CD14-positive monocyte (primary cell): ENCODE measurements at regions not wholly inside any gene's neighbourhood (a gene's known extent, or its start where the extent isn't known, plus 50 kb on each side); places are given as distances from the start of the nearest gene placed in this dataset.

ENCODE experiments used
- DNase-seq, 3 donors: peaks; one replicate each; pipeline ENCODE4 v3.0.0-alpha.2; 2011 to 2022
- H2AFZ ChIP-seq: 2 replicates; pipeline ENCODE4 v1.6.0; 2012; ENCODE audit warnings: mild to moderate bottlenecking, low read depth, low read length, inconsistent platforms; ENCODE audit not compliant: insufficient read depth, poor library complexity, severe bottlenecking
- H3K27ac ChIP-seq, 2 donors: 1 replicate in 1 of 2; 2 replicates in 1 of 2; pipeline ENCODE4 v1.5.1; 2012 to 2013; ENCODE audit warnings: low read length in 2 of 2, control low read depth in 1 of 2, inconsistent platforms in 1 of 2, low read depth in 1 of 2, mild to moderate bottlenecking in 1 of 2
- H3K27me3 ChIP-seq, 2 donors: one replicate each; pipeline versions ENCODE4 v1.6.0 to v1.6.1; 2011 to 2013; ENCODE audit warnings: low read length in 2 of 2; ENCODE audit not compliant: control insufficient read depth in 2 of 2, insufficient read depth in 2 of 2
- H3K36me3 ChIP-seq, 2 donors: replicated peaks in 1 of 2; 1 replicate in 1 of 2; 2 replicates in 1 of 2; pipeline versions ENCODE4 v1.5.1 to v1.6.1; 2012 to 2013; ENCODE audit warnings: low read length in 2 of 2, control low read depth in 1 of 2, inconsistent platforms in 1 of 2, mild to moderate bottlenecking in 1 of 2; ENCODE audit not compliant: insufficient read depth in 2 of 2, control insufficient read depth in 1 of 2
- H3K4me1 ChIP-seq, 2 donors: 1 replicate in 1 of 2; 2 replicates in 1 of 2; pipeline versions ENCODE4 v1.5.1 to v1.6.1; 2012 to 2013; ENCODE audit warnings: low read length in 2 of 2, control low read depth in 1 of 2, inconsistent platforms in 1 of 2, mild to moderate bottlenecking in 1 of 2, moderate library complexity in 1 of 2; ENCODE audit not compliant: insufficient read depth in 2 of 2, control insufficient read depth in 1 of 2
- H3K4me2 ChIP-seq: replicated peaks from 2 replicates; pipeline ENCODE3; 2012; ENCODE audit warnings: low read length, moderate library complexity, mild to moderate bottlenecking; ENCODE audit not compliant: poor library complexity, severe bottlenecking; ENCODE audit errors: extremely low read depth
- H3K4me3 ChIP-seq, 3 experiments: fragments of 200-600 bp in 1 of 3; sonication (generic) in 1 of 3; replicated peaks in 1 of 3; 1 replicate in 2 of 3; 2 replicates in 1 of 3; pipeline ENCODE4 v1.5.1; 2011 to 2013; ENCODE audit warnings: low read length in 3 of 3, mild to moderate bottlenecking in 3 of 3, control low read depth in 2 of 3, low read depth in 2 of 3, inconsistent platforms in 1 of 3, moderate library complexity in 1 of 3
- H3K79me2 ChIP-seq: 2 replicates; pipeline ENCODE4 v1.6.0; 2012; ENCODE audit warnings: mild to moderate bottlenecking, control low read depth, inconsistent platforms, low read length, moderate library complexity; ENCODE audit not compliant: insufficient read depth
- H3K9ac ChIP-seq: 2 replicates; pipeline ENCODE4 v1.6.0; 2017; ENCODE audit warnings: low read length, mild to moderate bottlenecking; ENCODE audit not compliant: insufficient read depth, poor library complexity, severe bottlenecking
- H3K9me3 ChIP-seq, 2 donors: replicated peaks in 1 of 2; 1 replicate in 1 of 2; 2 replicates in 1 of 2; pipeline versions ENCODE4 v1.5.1 to v1.6.1; 2012 to 2013; ENCODE audit warnings: low read length in 2 of 2, control low read depth in 1 of 2; ENCODE audit not compliant: control insufficient read depth in 1 of 2, insufficient read depth in 1 of 2
- H4K20me1 ChIP-seq: 2 replicates; pipeline ENCODE4 v1.6.0; 2012; ENCODE audit warnings: mild to moderate bottlenecking, low read length, control low read depth, moderate library complexity; ENCODE audit not compliant: insufficient read depth
- H3K27ac Mint-ChIP-seq, 7 donors: one replicate each; pipeline ENCODE4 v1.8.0; 2020; ENCODE audit warnings: mild to moderate bottlenecking in 7 of 7, mixed read lengths in 7 of 7, moderate library complexity in 6 of 7, inconsistent platforms in 2 of 7
- H3K27me3 Mint-ChIP-seq, 3 donors: one replicate each; pipeline ENCODE4 v1.8.0; 2021 to 2022; ENCODE audit warnings: low read depth in 3 of 3, mild to moderate bottlenecking in 3 of 3, mixed read lengths in 3 of 3, moderate library complexity in 3 of 3, inconsistent platforms in 1 of 3
- H3K36me3 Mint-ChIP-seq, 2 donors: one replicate each; pipeline ENCODE4 v1.8.0; 2020; ENCODE audit warnings: mixed read lengths in 2 of 2, inconsistent platforms in 1 of 2, mild to moderate bottlenecking in 1 of 2
- H3K4me1 Mint-ChIP-seq: one replicate; pipeline ENCODE4 v1.8.0; 2020; ENCODE audit warnings: mild to moderate bottlenecking, mixed read lengths
- H3K4me3 Mint-ChIP-seq, 2 donors: one replicate each; pipeline ENCODE4 v1.8.0; 2020; ENCODE audit warnings: mild to moderate bottlenecking in 2 of 2, mixed read lengths in 2 of 2, moderate library complexity in 1 of 2
- H3K9me3 Mint-ChIP-seq, 7 donors: one replicate each; pipeline ENCODE4 v1.8.0; 2020 to 2022; ENCODE audit warnings: mixed read lengths in 7 of 7, mild to moderate bottlenecking in 6 of 7, moderate library complexity in 6 of 7, inconsistent platforms in 2 of 7
- WGBS: methylation state at CpG from one replicate; pipeline ENCODE4 v1.1.5; 2013; ENCODE audit warnings: missing lambda C conversion rate; ENCODE audit not compliant: insufficient coverage; 5-methylcytosine and 5-hydroxymethylcytosine counted together
- intact Hi-C, 2 donors: fragments of 100-400 bp; cut with micrococcal nuclease; formaldehyde crosslinking; loops; one replicate each; pipeline versions ENCODE4 v1.15.0 to v1.15.1; 2023
- TF ChIP-seq, protein P1 (sequence below): fragments of 200-600 bp; IDR thresholded peaks from one replicate; pipeline ENCODE4 v1.8.0; 2022; ENCODE audit warnings: antibody characterized with exemption, mild to moderate bottlenecking

DNA sequence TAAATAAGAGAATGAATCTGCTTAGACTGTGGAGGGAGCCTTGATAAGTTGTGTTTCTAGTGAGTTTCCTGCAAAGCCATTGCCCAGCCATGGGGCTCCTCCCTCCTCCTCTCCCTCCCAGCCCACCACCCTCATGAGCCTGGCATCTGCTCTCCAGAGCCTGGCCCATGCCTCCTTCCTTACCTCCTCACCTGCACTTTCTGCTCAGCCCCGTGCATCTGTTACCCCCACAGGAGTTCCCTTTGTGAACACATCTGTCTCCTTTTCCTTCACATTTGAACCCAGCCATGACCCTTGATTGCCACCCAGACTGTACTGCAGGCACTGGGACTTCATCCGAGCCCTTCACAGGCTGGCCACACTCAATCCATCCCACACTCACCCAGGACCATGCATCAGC is 395.6 kb downstream of the IRX2 start:
- H3K27ac Mint-ChIP-seq = no peak overlapping the region
- Histone ChIP-seq H3K4me2 (no peak overlapping the region), H3K9me3 (peaks cover 5 to 31% of the 10 kb centered on the region in 2 donors), H3K4me1 (no peaks in the 10 kb centered on the region), H2AFZ (no peak overlapping the region), H3K36me3 (no peaks in the 10 kb centered on the region), H3K27ac (no peak overlapping the region), H3K9ac (no peak overlapping the region), H3K4me3 (no peak overlapping the region), H3K27me3 (no peaks in the 10 kb centered on the region), H4K20me1 (no peaks in the 10 kb centered on the region), H3K79me2 (no peaks in the 10 kb centered on the region)
- H3K4me1 Mint-ChIP-seq = no peaks in the 10 kb centered on the region
- no peak for DNase-seq
- intact Hi-C loops = no loop called here
- no peaks in the 10 kb centered on the region for H3K27me3 Mint-ChIP-seq
- H3K4me3 Mint-ChIP-seq = no peak overlapping the region
- TF ChIP-seq, protein P1, sequence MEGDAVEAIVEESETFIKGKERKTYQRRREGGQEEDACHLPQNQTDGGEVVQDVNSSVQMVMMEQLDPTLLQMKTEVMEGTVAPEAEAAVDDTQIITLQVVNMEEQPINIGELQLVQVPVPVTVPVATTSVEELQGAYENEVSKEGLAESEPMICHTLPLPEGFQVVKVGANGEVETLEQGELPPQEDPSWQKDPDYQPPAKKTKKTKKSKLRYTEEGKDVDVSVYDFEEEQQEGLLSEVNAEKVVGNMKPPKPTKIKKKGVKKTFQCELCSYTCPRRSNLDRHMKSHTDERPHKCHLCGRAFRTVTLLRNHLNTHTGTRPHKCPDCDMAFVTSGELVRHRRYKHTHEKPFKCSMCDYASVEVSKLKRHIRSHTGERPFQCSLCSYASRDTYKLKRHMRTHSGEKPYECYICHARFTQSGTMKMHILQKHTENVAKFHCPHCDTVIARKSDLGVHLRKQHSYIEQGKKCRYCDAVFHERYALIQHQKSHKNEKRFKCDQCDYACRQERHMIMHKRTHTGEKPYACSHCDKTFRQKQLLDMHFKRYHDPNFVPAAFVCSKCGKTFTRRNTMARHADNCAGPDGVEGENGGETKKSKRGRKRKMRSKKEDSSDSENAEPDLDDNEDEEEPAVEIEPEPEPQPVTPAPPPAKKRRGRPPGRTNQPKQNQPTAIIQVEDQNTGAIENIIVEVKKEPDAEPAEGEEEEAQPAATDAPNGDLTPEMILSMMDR = no peak
- no peaks in the 10 kb centered on the region for H3K36me3 Mint-ChIP-seq
- WGBS = 72% methylated on average over 2 of the region's 2 CpGs
- peaks cover 10 to 21% (median 11%) of the 10 kb centered on the region in 7 donors for H3K9me3 Mint-ChIP-seq

DNA sequence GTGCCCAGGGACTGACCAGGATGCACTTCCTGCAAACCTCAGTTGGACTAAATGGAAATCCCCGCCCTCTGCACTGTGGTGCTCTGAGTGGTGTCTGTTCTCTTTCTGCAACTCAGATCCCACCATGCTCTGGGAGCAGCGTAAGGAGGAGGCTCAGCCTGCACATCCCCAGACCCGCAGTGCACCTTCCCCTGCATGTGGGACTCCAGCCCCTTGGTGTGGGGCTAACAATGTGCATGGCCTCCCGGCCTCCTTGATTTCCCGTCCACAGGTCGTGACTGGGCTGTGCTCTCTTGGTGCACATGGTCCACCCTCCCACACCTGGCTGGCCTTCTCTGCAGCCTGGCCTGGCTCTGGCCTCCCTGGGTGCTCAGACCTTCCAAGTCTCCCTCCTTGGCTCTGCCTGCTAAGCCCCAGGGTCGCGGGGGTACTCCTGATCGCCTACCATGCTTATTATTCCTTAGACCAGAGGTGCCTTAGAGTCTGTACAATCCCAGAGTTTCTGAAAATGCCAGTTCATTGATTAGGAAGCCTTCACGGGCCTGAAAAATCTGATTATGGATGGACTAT is 397.5 kb downstream of the IRX2 start:
- Mint-ChIP-seq H3K9me3 (peaks cover 6 to 27% (median 14%) of the 10 kb centered on the region in 7 donors), H3K4me3 (no peak overlapping the region), H3K36me3 (no peaks in the 10 kb centered on the region), H3K27ac (no peak overlapping the region), H3K4me1 (no peaks in the 10 kb centered on the region), H3K27me3 (no peaks in the 10 kb centered on the region)
- Histone ChIP-seq H3K4me2 (no peak overlapping the region), H2AFZ (no peak overlapping the region), H3K9me3 (peaks cover 5 to 25% of the 10 kb centered on the region in 2 donors), H3K27ac (no peak overlapping the region), H3K9ac (no peak overlapping the region), H3K79me2 (no peaks in the 10 kb centered on the region), H3K4me3 (no peak overlapping the region), H4K20me1 (no peaks in the 10 kb centered on the region), H3K36me3 (no peaks in the 10 kb centered on the region), H3K27me3 (no peaks in the 10 kb centered on the region), H3K4me1 (no peaks in the 10 kb centered on the region)
- 86% methylated on average over 9 of the region's 10 CpGs for WGBS
- no peak for DNase-seq
- intact Hi-C loops = no loop called here
- TF ChIP-seq, protein P1 = no peak
